HUES64 (cell line): ENCODE measurements at regions not wholly inside any gene's neighbourhood (a gene's known extent, or its start where the extent isn't known, plus 50 kb on each side); places are given as distances from the start of the nearest gene placed in this dataset.

Experiments
- H3K27ac ChIP-seq: 2 replicates; pipeline ENCODE4 v1.7.0; 2013; ENCODE audit warnings: low read depth, low read length, inconsistent platforms
- H3K27me3 ChIP-seq: 2 replicates; pipeline ENCODE4 v1.6.1; 2013; ENCODE audit warnings: mild to moderate bottlenecking, low read length; ENCODE audit not compliant: insufficient read depth
- H3K36me3 ChIP-seq: 2 replicates; pipeline ENCODE4 v1.6.1; 2013; ENCODE audit warnings: mild to moderate bottlenecking, low read length; ENCODE audit not compliant: insufficient read depth
- H3K4me1 ChIP-seq: 2 replicates; pipeline ENCODE4 v1.6.1; 2013; ENCODE audit warnings: mild to moderate bottlenecking, low read length, moderate library complexity; ENCODE audit not compliant: insufficient read depth
- H3K4me3 ChIP-seq: 2 replicates; pipeline ENCODE4 v1.5.1; 2013; ENCODE audit warnings: mild to moderate bottlenecking, low read length, moderate library complexity
- H3K9ac ChIP-seq: 2 replicates; pipeline ENCODE4 v1.6.1; 2013; ENCODE audit warnings: mild to moderate bottlenecking, low read depth, low read length
- H3K9me3 ChIP-seq: 2 replicates; pipeline ENCODE4 v1.6.1; 2013; ENCODE audit warnings: low read depth, low read length; ENCODE audit not compliant: insufficient read depth
- WGBS: fragments of 150-250, 120-280 bp; methylation state at CpG from one replicate; pipeline ENCODE4 v1.1.7; 2013; ENCODE audit warnings: missing lambda C conversion rate; 5-methylcytosine and 5-hydroxymethylcytosine counted together

- Histone ChIP-seq H3K9me3 (no peaks in the 10 kb centered on the region), H3K9ac (no peak overlapping the region), H3K4me3 (no peak overlapping the region), H3K36me3 (no peaks in the 10 kb centered on the region), H3K27me3 (no peaks in the 10 kb centered on the region), H3K4me1 (peaks cover 12% of the 10 kb centered on the region), H3K27ac (no peak overlapping the region)
- WGBS: 95% methylated on average over 4 of the region's 4 CpGs
Measured at GRCh38 chr2:207318181-207318628, 152.5 kb upstream of the KLF7 start.

- H3K27ac ChIP-seq: no peak overlapping the region
- H3K4me1 ChIP-seq: peaks cover 12% of the 10 kb centered on the region
- no peaks in the 10 kb centered on the region for H3K27me3 ChIP-seq
Measured at GRCh38 chr2:207319316-207319715, 153.6 kb upstream of the KLF7 start.

GRCh38 chr2:207320381-207321159 is 154.8 kb upstream of the KLF7 start:
- H3K36me3 ChIP-seq: no peaks in the 10 kb centered on the region
- H3K27ac ChIP-seq: no peak overlapping the region
- H3K27me3 ChIP-seq: no peaks in the 10 kb centered on the region
- H3K4me1 ChIP-seq: peaks cover 1% of the 10 kb centered on the region; the same call in 1 of the 2 replicates
- WGBS: 86% methylated on average over 3 of the region's 5 CpGs
- H3K4me3 ChIP-seq: no peak overlapping the region
- no peak overlapping the region for H3K9ac ChIP-seq
- H3K9me3 ChIP-seq: no peaks in the 10 kb centered on the region

More at GRCh38 chr2:207319316-207319715, 153.6 kb upstream of the KLF7 start:
- no peak overlapping the region for H3K4me3 ChIP-seq
- H3K9me3 ChIP-seq: no peaks in the 10 kb centered on the region
- H3K9ac ChIP-seq: no peak overlapping the region
- H3K36me3 ChIP-seq: no peaks in the 10 kb centered on the region

- Histone ChIP-seq H3K27me3 (no peaks in the 10 kb centered on the region), H3K27ac (no peak overlapping the region), H3K9ac (no peak overlapping the region), H3K9me3 (no peaks in the 10 kb centered on the region), H3K4me3 (no peak overlapping the region), H3K36me3 (no peaks in the 10 kb centered on the region), H3K4me1 (no peaks in the 10 kb centered on the region)
- WGBS: no CpG with 5 or more reads among the region's 1 CpG
Measured at GRCh38 chr2:207321514-207321913, 155.8 kb upstream of the KLF7 start.

GRCh38 chr2:207324001-207324400 is 158.3 kb upstream of the KLF7 start:
- H3K9ac ChIP-seq: no peak overlapping the region
- no peak overlapping the region for H3K27ac ChIP-seq
- 91% methylated on average over 1 of the region's 1 CpG for WGBS

GRCh38 chr2:207327513-207327912 is 161.8 kb upstream of the KLF7 start:
- H3K9ac ChIP-seq: no peak overlapping the region
- no peaks in the 10 kb centered on the region for H3K36me3 ChIP-seq
- H3K27me3 ChIP-seq: no peaks in the 10 kb centered on the region
- 91% methylated on average over 1 of the region's 1 CpG for WGBS
- H3K4me1 ChIP-seq: peaks cover 5% of the 10 kb centered on the region
- no peaks in the 10 kb centered on the region for H3K9me3 ChIP-seq
- no peak overlapping the region for H3K27ac ChIP-seq
- H3K4me3 ChIP-seq: no peak overlapping the region

More at GRCh38 chr2:207324001-207324400, 158.3 kb upstream of the KLF7 start:
- Histone ChIP-seq H3K4me1 (no peaks in the 10 kb centered on the region; the same call in 1 of the 2 replicates), H3K4me3 (no peak overlapping the region), H3K27me3 (no peaks in the 10 kb centered on the region), H3K9me3 (no peaks in the 10 kb centered on the region), H3K36me3 (no peaks in the 10 kb centered on the region)

- 75% methylated on average over 1 of the region's 1 CpG for WGBS
- H3K27me3 ChIP-seq: no peaks in the 10 kb centered on the region
- peaks cover 12% of the 10 kb centered on the region for H3K4me1 ChIP-seq
- no peaks in the 10 kb centered on the region for H3K36me3 ChIP-seq
- no peak overlapping the region for H3K9ac ChIP-seq
- no peaks in the 10 kb centered on the region for H3K9me3 ChIP-seq
- no peak overlapping the region for H3K4me3 ChIP-seq
- no peak overlapping the region for H3K27ac ChIP-seq
Measured at GRCh38 chr2:207328944-207329386, 163.2 kb upstream of the KLF7 start.

- no peaks in the 10 kb centered on the region for H3K9me3 ChIP-seq
- no peak overlapping the region for H3K9ac ChIP-seq
- 93% methylated on average over 7 of the region's 7 CpGs for WGBS
- peaks cover 30% of the 10 kb centered on the region for H3K4me1 ChIP-seq
- no peak overlapping the region for H3K27ac ChIP-seq
- H3K27me3 ChIP-seq: no peaks in the 10 kb centered on the region
- no peaks in the 10 kb centered on the region for H3K36me3 ChIP-seq
- no peak overlapping the region for H3K4me3 ChIP-seq
Measured at GRCh38 chr2:207330912-207331311, 165.2 kb upstream of the KLF7 start.

- Histone ChIP-seq H3K27me3 (no peaks in the 10 kb centered on the region), H3K4me1 (peaks cover 37% of the 10 kb centered on the region), H3K9me3 (no peaks in the 10 kb centered on the region), H3K36me3 (no peaks in the 10 kb centered on the region), H3K27ac (no peak overlapping the region), H3K9ac (no peak overlapping the region), H3K4me3 (no peak overlapping the region)
- WGBS: 98% methylated on average over 6 of the region's 6 CpGs
Measured at GRCh38 chr2:207331674-207332073, 165.9 kb upstream of the KLF7 start.

GRCh38 chr2:207332480-207333212 is 166.9 kb upstream of the KLF7 start:
- H3K9ac ChIP-seq: no peak overlapping the region
- H3K36me3 ChIP-seq: no peaks in the 10 kb centered on the region
- no peaks in the 10 kb centered on the region for H3K9me3 ChIP-seq
- H3K4me3 ChIP-seq: no peak overlapping the region
- 91% methylated on average over 2 of the region's 3 CpGs for WGBS
- no peaks in the 10 kb centered on the region for H3K27me3 ChIP-seq
- no peak overlapping the region for H3K27ac ChIP-seq
- H3K4me1 ChIP-seq: peaks cover 45% of the 10 kb centered on the region

GRCh38 chr2:207333599-207334300 is 168.0 kb upstream of the KLF7 start:
- peak overlapping the region; percentile 76 for H3K9ac ChIP-seq
- WGBS: 78% methylated on average over 5 of the region's 5 CpGs
- H3K27ac ChIP-seq: peak overlapping the region; percentile 96
- H3K4me1 ChIP-seq: peaks cover 52% of the 10 kb centered on the region
- no peaks in the 10 kb centered on the region for H3K9me3 ChIP-seq
- no peaks in the 10 kb centered on the region for H3K27me3 ChIP-seq
- peak overlapping the region; percentile 35; the same call in 1 of the 2 replicates for H3K4me3 ChIP-seq
- H3K36me3 ChIP-seq: no peaks in the 10 kb centered on the region
